ENCODE measurements at regions not wholly inside any gene's neighbourhood (a gene's known extent, or its start where the extent isn't known, plus 50 kb on each side); places are given as distances from the start of the nearest gene placed in this dataset.

DNA sequence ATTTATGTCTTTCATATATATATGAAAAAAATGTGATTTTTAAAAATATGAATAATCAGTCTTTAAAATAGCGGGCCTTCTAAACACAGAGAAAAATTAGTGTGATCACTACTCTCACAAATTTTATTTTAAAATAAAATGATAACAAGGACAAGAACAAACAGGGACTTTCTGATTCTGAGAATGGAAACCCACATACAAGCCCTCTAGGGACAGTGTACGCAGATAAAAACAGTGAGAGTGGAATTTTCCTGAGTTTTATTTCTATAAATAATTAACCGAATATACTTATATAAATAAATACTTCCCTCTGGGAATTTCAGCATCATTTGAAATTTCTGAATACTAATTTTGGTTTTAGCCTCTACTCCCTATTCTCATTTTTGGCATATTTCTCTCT, 201.4 kb upstream of the CBLB start:
- no peak for TF ChIP-seq POLR2A (IDR thresholded peaks at IDR 0.05; ENCODE audit: low read depth, low read length)
- no peak for TF ChIP-seq POLR2AphosphoS5 (IDR thresholded peaks at IDR 0.05; ENCODE audit: low read depth, low read length)

Data from GM12892 (cell line).